ENCODE measurements at regions not wholly inside any gene's neighbourhood (a gene's known extent, or its start where the extent isn't known, plus 50 kb on each side); places are given as distances from the start of the nearest gene placed in this dataset.
"Not testable (repeated sequence)": the region's sequence is repeated elsewhere in the genome, so short reads cannot be mapped to it uniquely, and the experiment has no call there.

GRCh38 chr12:91261820-91262676 is 79.4 kb upstream of the DCN start:
- no peak for DNase-seq

DNA sequence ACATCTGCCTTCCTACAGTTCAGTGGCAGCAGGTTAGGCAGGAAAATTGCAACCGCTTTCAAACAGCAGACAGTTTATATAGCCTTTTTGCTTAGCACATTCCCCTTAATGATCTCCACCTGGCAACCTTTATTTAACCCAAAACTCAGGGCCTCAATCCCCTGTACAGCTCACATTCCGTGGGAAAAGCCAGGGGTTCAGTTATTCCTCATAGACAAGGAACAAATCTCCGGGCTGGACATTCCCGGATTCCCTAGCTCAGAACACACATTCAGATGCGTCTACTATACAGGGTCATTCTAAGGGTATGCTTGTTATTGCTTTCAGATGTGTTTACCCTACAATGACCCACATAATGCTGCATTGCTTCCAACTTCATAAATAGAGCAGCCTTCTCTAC is 73.8 kb upstream of the DCN start:
- DNase-seq, result no peak

DNA sequence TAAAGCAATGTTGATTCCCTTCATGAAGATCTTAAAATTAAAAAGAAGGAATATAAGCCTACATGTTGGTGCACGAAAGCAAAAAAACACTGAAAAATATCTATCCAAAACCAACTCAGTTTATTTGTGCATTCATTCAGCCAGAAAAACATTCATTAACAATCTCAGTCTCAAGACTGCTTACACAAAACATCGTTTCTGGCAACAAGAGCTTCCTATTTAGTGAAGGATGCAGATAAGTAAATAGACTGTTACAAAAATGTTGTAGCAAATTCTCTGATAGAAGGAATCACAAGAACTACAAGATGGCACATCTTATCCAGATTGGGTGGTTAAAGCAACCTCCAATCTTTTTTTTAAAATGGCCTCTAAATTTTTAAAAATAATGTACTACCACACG is 69.7 kb upstream of the DCN start:
- no peak for DNase-seq

GRCh38 chr12:91250273-91250665 is 67.7 kb upstream of the DCN start:
- DNase-seq, result no peak

DNA sequence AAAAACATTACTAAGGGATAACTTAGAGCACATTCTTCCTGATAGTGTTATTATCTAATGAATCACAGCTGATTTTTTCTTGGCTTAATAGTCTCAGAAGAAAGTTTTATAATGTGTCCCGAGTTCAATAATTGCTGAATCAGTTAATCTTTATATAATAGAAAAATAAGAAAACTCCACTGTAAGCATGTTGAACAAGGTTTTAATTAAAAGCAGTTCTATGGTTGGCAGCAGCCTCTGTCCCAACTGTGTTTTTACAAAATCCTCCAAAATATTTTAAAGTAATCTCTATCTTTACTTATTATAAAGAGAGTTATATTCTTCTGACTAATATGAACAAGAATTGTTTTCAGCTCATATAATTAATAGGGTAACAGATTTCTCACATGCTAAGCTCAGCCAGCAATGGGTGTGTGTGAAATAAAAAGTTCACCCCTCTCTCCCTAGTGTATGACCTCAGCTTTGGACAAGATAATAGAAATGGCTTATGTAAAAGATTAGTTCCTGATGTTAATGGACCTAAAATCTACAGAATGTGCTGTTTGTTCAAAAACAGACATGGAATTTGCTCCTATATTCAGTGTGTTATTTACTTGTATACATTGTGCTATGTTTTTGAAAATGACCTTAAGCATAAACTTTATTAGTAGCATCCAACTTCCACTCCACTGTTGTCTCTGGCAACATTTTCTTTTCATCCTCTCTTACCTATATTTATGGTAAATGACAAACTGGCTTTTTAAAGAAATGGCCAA is 67.1 kb upstream of the DCN start:
- no peak for DNase-seq

DNA sequence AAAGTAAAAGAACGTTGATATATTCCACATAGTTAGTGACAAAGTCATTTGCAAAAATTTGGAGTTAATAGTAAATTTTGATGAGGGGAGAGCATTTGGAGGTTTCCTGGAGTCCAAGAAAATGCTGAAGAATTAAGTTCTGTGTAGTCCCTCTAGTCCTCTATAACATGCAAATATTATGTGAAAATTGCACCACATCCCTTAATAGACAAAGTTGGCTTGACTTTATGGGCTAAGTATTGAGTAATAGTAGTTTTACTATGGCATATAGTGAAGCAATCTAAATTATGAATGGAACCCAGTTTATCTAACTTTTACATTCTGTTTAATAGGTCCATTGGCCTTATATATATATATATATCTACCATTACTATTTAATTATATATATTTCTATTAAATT is 66.4 kb upstream of the DCN start:
- DNase-seq, result no peak

DNA sequence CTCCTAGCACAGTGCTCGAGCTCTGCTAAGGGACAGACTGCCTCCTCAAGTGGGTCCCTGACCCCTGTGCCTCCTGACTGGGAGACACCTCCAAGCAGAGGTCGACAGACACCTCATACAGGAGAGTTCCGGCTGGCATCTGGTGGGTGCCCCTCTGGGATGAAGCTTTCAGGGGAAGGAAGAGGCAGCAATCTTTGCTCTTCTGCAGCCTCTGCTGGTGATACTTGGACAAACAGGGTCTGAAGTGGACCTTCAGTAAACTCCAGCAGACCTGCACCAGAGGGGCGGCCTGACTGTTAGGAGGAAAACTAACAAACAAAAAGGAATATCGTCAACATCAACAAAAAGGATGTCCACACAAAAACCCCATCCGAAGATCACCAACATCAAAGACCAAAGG is 60.6 kb upstream of the DCN start:
- not testable (repeated sequence) for DNase-seq

GRCh38 chr12:91241756-91242155 is 59.1 kb upstream of the DCN start:
- no peak for DNase-seq

GRCh38 chr12:91240386-91241095 is 57.9 kb upstream of the DCN start:
- DNase-seq, result no peak

DNA sequence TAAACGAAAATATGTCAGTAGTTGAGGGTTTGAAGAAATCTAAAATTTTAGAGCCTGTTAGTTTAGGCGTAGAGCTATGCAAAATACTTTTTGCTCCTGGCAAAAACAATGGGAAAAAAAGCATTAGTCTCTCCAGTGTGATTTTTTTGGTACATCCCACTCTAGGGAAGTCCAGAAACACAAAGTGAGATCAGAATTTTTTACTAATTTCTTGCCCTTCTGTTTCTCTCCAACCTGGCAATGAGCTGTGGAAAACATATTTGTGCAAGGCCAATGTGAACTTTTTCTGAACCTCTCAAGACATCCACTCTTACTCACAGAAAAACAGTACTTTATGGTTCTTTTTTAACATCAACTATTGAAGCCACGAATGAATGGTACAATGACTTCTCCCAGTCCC is 56.9 kb upstream of the DCN start:
- no peak for DNase-seq
